ENCODE measurements at regions not wholly inside any gene's neighbourhood (a gene's known extent, or its start where the extent isn't known, plus 50 kb on each side); places are given as distances from the start of the nearest gene placed in this dataset.

- TF ChIP-seq POLR2A (IDR thresholded peaks at IDR 0.05; ENCODE audit: extremely low read depth, insufficient read length) (no peak), MYC (IDR thresholded peaks at IDR 0.05; ENCODE audit: low read depth, low read length) (no peak), MAX (IDR thresholded peaks at IDR 0.05; ENCODE audit: low read depth, low read length) (no peak), CTCF (IDR thresholded peaks at IDR 0.05; ENCODE audit: low read depth, low read length) (no peak)
- DNase-seq (ENCODE audit: low read depth), result no peak
- no peak overlapping the region for H3K4me3 ChIP-seq (ENCODE audit: low read depth, low read length)
These were observed 616.2 kb downstream of the DNAH5 start for GRCh38 chr5:13328316-13328715.

GRCh38 chr5:13325765-13326164, 618.7 kb downstream of the DNAH5 start:
- H3K4me3 ChIP-seq (ENCODE audit: low read depth, low read length), result no peak overlapping the region
- no peak for DNase-seq (ENCODE audit: low read depth)
- TF ChIP-seq MYC (IDR thresholded peaks at IDR 0.05; ENCODE audit: low read depth, low read length), result no peak
- TF ChIP-seq CTCF (IDR thresholded peaks at IDR 0.05; ENCODE audit: low read depth, low read length), result no peak
- TF ChIP-seq POLR2A (IDR thresholded peaks at IDR 0.05; ENCODE audit: extremely low read depth, insufficient read length), result no peak
- TF ChIP-seq MAX (IDR thresholded peaks at IDR 0.05; ENCODE audit: low read depth, low read length), result no peak

GRCh38 chr5:13322769-13323168, 621.7 kb downstream of the DNAH5 start:
- TF ChIP-seq MYC (IDR thresholded peaks at IDR 0.05; ENCODE audit: low read depth, low read length) (no peak), MAX (IDR thresholded peaks at IDR 0.05; ENCODE audit: low read depth, low read length) (no peak), CTCF (IDR thresholded peaks at IDR 0.05; ENCODE audit: low read depth, low read length) (no peak), POLR2A (IDR thresholded peaks at IDR 0.05; ENCODE audit: extremely low read depth, insufficient read length) (no peak)
- H3K4me3 ChIP-seq (ENCODE audit: low read depth, low read length), result no peak overlapping the region
- no peak for DNase-seq (ENCODE audit: low read depth)

- TF ChIP-seq POLR2A (IDR thresholded peaks at IDR 0.05; ENCODE audit: extremely low read depth, insufficient read length), result no peak
- TF ChIP-seq MAX (IDR thresholded peaks at IDR 0.05; ENCODE audit: low read depth, low read length), result no peak
- no peak for TF ChIP-seq MYC (IDR thresholded peaks at IDR 0.05; ENCODE audit: low read depth, low read length)
- no peak for TF ChIP-seq CTCF (IDR thresholded peaks at IDR 0.05; ENCODE audit: low read depth, low read length)
- H3K4me3 ChIP-seq (ENCODE audit: low read depth, low read length), result no peak overlapping the region
- no peak for DNase-seq (ENCODE audit: low read depth)
These were observed 626.8 kb downstream of the DNAH5 start for GRCh38 chr5:13317654-13318053.

DNA sequence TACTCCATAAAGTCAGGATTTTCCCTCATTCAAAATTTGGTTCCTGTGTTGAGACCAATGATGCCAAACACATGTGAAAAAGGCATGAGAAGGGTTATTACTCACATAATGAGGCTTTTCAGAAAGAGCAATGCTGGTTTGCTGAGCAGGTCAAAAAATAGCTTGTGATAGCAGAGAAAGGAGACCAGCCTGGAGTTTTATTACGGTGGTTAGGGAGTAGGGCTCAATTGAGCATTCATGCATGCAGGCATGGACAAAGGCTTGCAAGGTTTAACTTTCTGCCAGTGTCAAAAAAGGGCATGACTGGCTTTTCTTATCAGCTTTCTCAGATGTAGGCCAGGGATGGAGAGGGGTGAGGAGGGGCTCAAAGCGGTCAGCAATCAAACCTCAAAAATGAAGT, 628.3 kb downstream of the DNAH5 start:
- H3K4me3 ChIP-seq (ENCODE audit: low read depth, low read length), result no peak overlapping the region
- no peak for DNase-seq (ENCODE audit: low read depth)
- no peak for TF ChIP-seq POLR2A (IDR thresholded peaks at IDR 0.05; ENCODE audit: extremely low read depth, insufficient read length)
- no peak for TF ChIP-seq MAX (IDR thresholded peaks at IDR 0.05; ENCODE audit: low read depth, low read length)
- TF ChIP-seq CTCF (IDR thresholded peaks at IDR 0.05; ENCODE audit: low read depth, low read length), result no peak
- no peak for TF ChIP-seq MYC (IDR thresholded peaks at IDR 0.05; ENCODE audit: low read depth, low read length)

DNA sequence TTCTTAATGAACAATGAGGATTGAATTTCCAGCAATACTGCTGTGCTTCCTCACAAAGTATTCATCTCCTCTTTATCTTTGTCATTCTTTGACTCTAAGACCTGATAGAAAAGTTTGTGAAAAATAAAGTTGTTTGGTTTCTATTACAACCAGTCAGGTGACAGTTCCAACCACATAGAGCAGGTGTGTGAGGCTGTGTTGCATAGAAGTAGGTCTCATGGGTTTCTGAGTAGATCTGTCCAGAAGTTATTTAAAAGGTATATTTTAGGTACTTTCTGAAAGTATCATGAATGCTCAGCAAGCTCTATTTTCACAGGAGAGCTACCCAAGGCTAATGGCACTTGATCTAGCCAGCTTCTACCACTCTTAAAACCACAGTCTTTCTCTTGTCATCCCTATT, 637.0 kb downstream of the DNAH5 start:
- H3K4me3 ChIP-seq (ENCODE audit: low read depth, low read length), result no peak overlapping the region
- DNase-seq (ENCODE audit: low read depth), result no peak
- TF ChIP-seq MYC (IDR thresholded peaks at IDR 0.05; ENCODE audit: low read depth, low read length) (no peak), MAX (IDR thresholded peaks at IDR 0.05; ENCODE audit: low read depth, low read length) (no peak), CTCF (IDR thresholded peaks at IDR 0.05; ENCODE audit: low read depth, low read length) (no peak), POLR2A (IDR thresholded peaks at IDR 0.05; ENCODE audit: extremely low read depth, insufficient read length) (no peak)
